ENCODE measurements at regions not wholly inside any gene's neighbourhood (a gene's known extent, or its start where the extent isn't known, plus 50 kb on each side); places are given as distances from the start of the nearest gene placed in this dataset.

DNA sequence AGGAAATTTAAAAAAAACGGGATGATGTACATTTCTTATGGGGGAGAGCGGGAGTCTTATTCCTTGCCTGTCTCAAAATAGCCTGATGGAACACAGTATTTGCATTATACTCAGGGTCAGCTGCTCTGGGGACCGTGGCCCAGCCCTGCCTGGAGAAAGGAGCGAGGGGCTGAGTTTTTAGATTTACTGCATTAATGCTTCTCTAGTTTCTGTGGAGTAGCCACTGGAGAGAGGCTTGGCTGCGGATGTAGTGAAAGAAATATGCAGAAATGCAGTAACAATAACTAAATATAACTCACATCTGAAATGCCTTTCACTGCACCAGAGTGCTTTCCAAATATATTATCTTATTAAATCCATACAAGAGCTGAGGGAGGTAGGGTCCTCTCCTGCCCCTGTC is 87.6 kb upstream of the MAP1LC3B2 start:
- no peak overlapping the region for H3K4me3 ChIP-seq (ENCODE audit: insufficient read depth, low read depth, low read length)
- 89 to 95% methylated on average over 4 to 5 of the region's 5 CpGs for WGBS, 2 experiments

DNA sequence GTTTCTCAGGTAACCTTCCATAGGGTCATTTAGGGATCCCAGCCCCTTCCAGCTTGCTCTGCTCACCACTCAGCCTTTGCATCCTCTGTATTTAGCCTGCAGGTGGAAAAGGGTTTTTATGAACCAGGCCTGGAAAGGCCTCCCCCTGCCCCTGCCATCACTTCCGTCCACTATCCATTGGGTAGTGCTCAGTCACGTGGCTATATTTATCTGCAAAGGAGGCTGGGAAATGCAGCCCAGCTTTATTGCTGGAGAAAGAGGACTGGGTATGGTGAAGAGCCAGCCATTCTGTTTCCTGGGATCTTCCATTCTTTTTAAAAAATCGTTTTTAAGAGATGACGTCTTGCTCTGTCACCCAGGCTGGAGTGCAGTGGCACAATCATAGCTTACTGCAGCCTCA is 87.0 kb upstream of the MAP1LC3B2 start:
- H3K27me3 ChIP-seq (ENCODE audit: control insufficient read depth, insufficient read depth, low read length, poor library complexity, severe bottlenecking): no peaks in the 10 kb centered on the region
- no peak overlapping the region for H3K4me3 ChIP-seq (ENCODE audit: insufficient read depth, low read depth, low read length)
- H3K4me1 ChIP-seq (ENCODE audit: control insufficient read depth, insufficient read depth, low read length): no peaks in the 10 kb centered on the region
- H3K27ac ChIP-seq (ENCODE audit: insufficient read depth, low read depth, low read length, poor library complexity, severe bottlenecking): no peak overlapping the region
- WGBS, 2 experiments: 86 to 92% methylated on average over 4 of the region's 4 CpGs
- H3K9me3 ChIP-seq (ENCODE audit: control insufficient read depth, low read length): peaks cover 1% of the 10 kb centered on the region
- peaks cover 2% of the 10 kb centered on the region for H3K36me3 ChIP-seq (ENCODE audit: control insufficient read depth, insufficient read depth, low read length)

More for the DNA sequence above, 87.6 kb upstream of the MAP1LC3B2 start:
- Histone ChIP-seq H3K4me1 (ENCODE audit: control insufficient read depth, insufficient read depth, low read length) (no peaks in the 10 kb centered on the region), H3K27me3 (ENCODE audit: control insufficient read depth, insufficient read depth, low read length, poor library complexity, severe bottlenecking) (no peaks in the 10 kb centered on the region), H3K27ac (ENCODE audit: insufficient read depth, low read depth, low read length, poor library complexity, severe bottlenecking) (no peak overlapping the region), H3K36me3 (ENCODE audit: control insufficient read depth, insufficient read depth, low read length) (no peaks in the 10 kb centered on the region), H3K9me3 (ENCODE audit: control insufficient read depth, low read length) (no peaks in the 10 kb centered on the region)

DNA sequence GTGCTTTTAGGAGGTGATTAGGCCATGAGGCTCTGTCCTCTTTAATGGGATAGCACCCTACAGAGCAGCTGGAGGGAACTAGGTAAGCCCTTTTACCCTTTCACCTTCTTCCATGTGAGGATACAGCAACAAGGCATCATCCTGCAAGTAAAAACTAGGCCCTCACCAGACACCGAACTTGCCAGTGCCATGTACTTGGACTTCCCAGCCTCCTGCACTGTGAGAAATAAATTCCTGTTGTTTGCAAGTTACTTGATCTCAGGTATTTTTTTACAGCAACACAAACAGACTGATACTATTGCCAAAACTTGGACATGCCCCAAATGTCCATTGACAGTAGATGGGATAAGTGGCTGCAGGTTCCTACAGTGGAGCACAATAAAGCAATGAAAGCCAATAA is 85.8 kb upstream of the MAP1LC3B2 start:
- Histone ChIP-seq H3K36me3 (ENCODE audit: control insufficient read depth, insufficient read depth, low read length) (peaks cover 5% of the 10 kb centered on the region), H3K27ac (ENCODE audit: insufficient read depth, low read depth, low read length, poor library complexity, severe bottlenecking) (no peak overlapping the region), H3K4me1 (ENCODE audit: control insufficient read depth, insufficient read depth, low read length) (no peaks in the 10 kb centered on the region), H3K9me3 (ENCODE audit: control insufficient read depth, low read length) (peaks cover 6% of the 10 kb centered on the region), H3K27me3 (ENCODE audit: control insufficient read depth, insufficient read depth, low read length, poor library complexity, severe bottlenecking) (no peaks in the 10 kb centered on the region), H3K4me3 (ENCODE audit: insufficient read depth, low read depth, low read length) (no peak overlapping the region)
- 88 to 93% methylated on average over 1 of the region's 1 CpG for WGBS, 2 experiments

DNA sequence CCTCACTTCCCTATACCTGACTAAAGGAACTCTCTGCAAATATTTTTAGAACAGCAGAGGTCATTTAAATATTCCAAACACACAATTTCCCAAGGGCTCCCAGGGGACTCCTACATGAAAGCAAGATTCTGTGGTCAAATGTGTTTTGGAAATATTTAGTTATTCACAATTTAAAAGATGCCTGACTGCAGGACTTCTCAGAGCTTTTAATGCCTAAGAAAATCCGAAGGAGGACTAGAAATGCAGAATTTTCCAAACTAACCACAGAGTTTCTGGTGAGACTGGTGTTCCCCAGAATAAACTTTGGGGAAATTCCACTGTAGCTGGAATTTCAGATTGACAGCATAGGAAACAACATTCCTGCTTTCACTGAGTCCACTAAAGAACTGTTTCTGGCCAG is 84.8 kb upstream of the MAP1LC3B2 start:
- Histone ChIP-seq H3K4me1 (ENCODE audit: control insufficient read depth, insufficient read depth, low read length) (no peaks in the 10 kb centered on the region), H3K27me3 (ENCODE audit: control insufficient read depth, insufficient read depth, low read length, poor library complexity, severe bottlenecking) (no peaks in the 10 kb centered on the region), H3K27ac (ENCODE audit: insufficient read depth, low read depth, low read length, poor library complexity, severe bottlenecking) (no peak overlapping the region), H3K9me3 (ENCODE audit: control insufficient read depth, low read length) (peaks cover 6% of the 10 kb centered on the region), H3K36me3 (ENCODE audit: control insufficient read depth, insufficient read depth, low read length) (peaks cover 5% of the 10 kb centered on the region), H3K4me3 (ENCODE audit: insufficient read depth, low read depth, low read length) (no peak overlapping the region)
- 94 to 96% methylated on average over 1 of the region's 1 CpG for WGBS, 2 experiments

DNA sequence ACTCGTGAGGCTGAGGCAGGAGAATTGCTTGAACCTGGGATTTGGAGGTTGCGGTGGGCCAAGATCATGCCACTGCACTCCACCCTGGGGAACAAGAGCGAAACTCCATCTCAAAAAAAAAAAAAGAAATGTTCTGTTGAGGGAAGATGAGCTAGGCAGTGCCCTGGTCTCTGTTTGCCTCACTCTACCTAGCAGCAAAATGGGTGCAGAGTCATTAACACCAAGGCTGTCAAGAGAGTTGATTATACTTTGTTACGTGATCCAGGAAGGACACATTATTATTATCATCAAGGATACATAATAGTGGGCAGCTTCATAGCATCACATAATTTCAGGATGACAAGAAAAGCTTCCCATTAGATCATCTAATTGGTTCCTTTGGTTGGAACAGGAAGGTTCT is 84.3 kb upstream of the MAP1LC3B2 start:
- no peaks in the 10 kb centered on the region for H3K27me3 ChIP-seq (ENCODE audit: control insufficient read depth, insufficient read depth, low read length, poor library complexity, severe bottlenecking)
- no peak overlapping the region for H3K27ac ChIP-seq (ENCODE audit: insufficient read depth, low read depth, low read length, poor library complexity, severe bottlenecking)
- H3K9me3 ChIP-seq (ENCODE audit: control insufficient read depth, low read length): peaks cover 6% of the 10 kb centered on the region
- H3K4me3 ChIP-seq (ENCODE audit: insufficient read depth, low read depth, low read length): no peak overlapping the region
- peaks cover 5% of the 10 kb centered on the region for H3K36me3 ChIP-seq (ENCODE audit: control insufficient read depth, insufficient read depth, low read length)
- H3K4me1 ChIP-seq (ENCODE audit: control insufficient read depth, insufficient read depth, low read length): no peaks in the 10 kb centered on the region
- 94 to 96% methylated on average over 3 to 4 of the region's 4 CpGs for WGBS, 2 experiments

DNA sequence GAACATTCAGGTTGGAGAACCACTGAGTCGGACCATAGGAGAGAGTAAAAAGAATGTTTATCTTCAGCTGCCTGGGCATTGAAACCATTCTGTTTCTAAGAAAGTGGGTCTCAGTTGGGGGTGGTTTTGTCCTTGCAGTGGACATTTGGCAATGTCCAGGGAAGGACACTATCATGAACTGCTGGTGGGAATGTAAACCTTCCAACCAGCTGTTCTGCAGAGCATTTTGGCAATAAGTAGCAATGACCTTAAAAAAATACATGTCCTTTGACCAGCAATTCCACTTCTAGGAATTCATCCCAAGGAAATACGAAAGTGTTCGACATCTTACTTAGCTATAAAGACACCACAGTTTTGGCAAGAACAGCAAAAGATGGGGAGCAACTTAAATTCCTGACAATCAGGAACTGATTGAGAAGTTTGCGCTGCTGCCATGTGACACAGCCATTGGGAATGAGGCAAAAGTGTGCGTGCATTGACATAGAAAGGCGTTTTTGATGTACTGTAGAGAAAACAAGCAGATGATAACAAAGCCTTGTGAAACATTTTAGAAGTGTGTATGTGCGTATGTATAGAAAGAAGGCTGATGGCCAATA is 82.9 kb upstream of the MAP1LC3B2 start:
- Histone ChIP-seq H3K27me3 (ENCODE audit: control insufficient read depth, insufficient read depth, low read length, poor library complexity, severe bottlenecking) (no peaks in the 10 kb centered on the region), H3K9me3 (ENCODE audit: control insufficient read depth, low read length) (peaks cover 6% of the 10 kb centered on the region), H3K36me3 (ENCODE audit: control insufficient read depth, insufficient read depth, low read length) (peaks cover 5% of the 10 kb centered on the region), H3K27ac (ENCODE audit: insufficient read depth, low read depth, low read length, poor library complexity, severe bottlenecking) (no peak overlapping the region), H3K4me3 (ENCODE audit: insufficient read depth, low read depth, low read length) (no peak overlapping the region), H3K4me1 (ENCODE audit: control insufficient read depth, insufficient read depth, low read length) (no peaks in the 10 kb centered on the region)
- WGBS, 2 experiments: 93% methylated on average over 7 of the region's 7 CpGs

DNA sequence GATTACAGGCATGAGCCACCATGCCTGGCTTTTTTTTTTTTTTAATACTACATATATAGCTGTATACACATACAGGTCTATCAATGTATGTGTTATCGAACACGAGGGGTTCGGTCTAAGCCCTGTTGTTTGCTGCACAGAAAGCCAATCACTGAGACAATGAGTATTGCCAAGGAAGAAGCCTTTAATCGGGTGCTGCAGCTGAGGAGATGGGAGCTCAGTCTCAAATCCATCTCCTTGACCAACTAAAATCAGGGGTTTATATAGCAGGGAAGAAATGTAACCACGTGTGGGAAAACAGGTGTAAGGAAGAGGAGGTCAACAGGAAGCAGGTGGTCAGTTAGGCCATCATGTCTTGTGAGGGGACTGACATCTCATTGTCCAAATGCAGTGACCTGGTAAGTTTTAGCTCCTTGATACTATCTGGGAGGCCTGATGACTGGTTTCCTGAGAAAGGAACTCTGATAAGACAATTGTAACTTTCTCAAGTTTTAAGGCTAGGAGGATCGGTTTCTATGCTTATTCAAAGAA is 80.9 kb upstream of the MAP1LC3B2 start:
- Histone ChIP-seq H3K27ac (ENCODE audit: insufficient read depth, low read depth, low read length, poor library complexity, severe bottlenecking) (no peak overlapping the region), H3K4me1 (ENCODE audit: control insufficient read depth, insufficient read depth, low read length) (no peaks in the 10 kb centered on the region), H3K9me3 (ENCODE audit: control insufficient read depth, low read length) (peaks cover 6% of the 10 kb centered on the region), H3K36me3 (ENCODE audit: control insufficient read depth, insufficient read depth, low read length) (peaks cover 5% of the 10 kb centered on the region), H3K4me3 (ENCODE audit: insufficient read depth, low read depth, low read length) (no peak overlapping the region), H3K27me3 (ENCODE audit: control insufficient read depth, insufficient read depth, low read length, poor library complexity, severe bottlenecking) (no peaks in the 10 kb centered on the region)
- 83 to 85% methylated on average over 6 of the region's 6 CpGs for WGBS, 2 experiments

DNA sequence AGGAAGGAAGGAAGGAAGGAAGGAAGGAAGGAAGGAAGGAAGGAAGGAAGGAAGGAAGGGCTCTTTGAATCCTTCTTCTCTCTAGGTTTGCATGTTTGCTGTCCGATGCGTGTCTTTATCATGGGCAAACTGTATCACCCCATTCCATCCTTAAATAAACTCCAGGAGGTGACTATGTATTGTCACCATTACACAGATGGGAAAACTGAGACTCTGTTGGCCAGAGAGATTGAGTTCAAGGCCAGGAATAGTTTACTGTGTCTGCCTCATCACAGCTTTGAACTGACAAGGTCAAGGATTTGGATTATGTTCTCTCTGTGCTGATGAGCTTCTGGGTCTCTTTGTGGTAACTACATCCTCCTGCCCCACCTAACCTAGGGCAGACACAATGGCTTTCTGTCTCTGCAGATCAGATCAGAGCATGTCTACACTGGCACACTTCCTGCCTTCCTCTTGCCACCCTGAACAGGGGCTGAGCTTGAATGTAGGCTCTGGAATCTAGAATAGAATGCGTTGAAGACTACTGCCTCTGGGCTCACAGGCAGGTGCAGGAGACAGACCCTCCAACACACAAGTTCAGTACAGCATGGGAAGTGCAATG is 78.9 kb upstream of the MAP1LC3B2 start:
- Histone ChIP-seq H3K4me3 (ENCODE audit: insufficient read depth, low read depth, low read length) (no peak overlapping the region), H3K27ac (ENCODE audit: insufficient read depth, low read depth, low read length, poor library complexity, severe bottlenecking) (no peak overlapping the region), H3K9me3 (ENCODE audit: control insufficient read depth, low read length) (peaks cover 6% of the 10 kb centered on the region), H3K27me3 (ENCODE audit: control insufficient read depth, insufficient read depth, low read length, poor library complexity, severe bottlenecking) (no peaks in the 10 kb centered on the region), H3K36me3 (ENCODE audit: control insufficient read depth, insufficient read depth, low read length) (peaks cover 5% of the 10 kb centered on the region), H3K4me1 (ENCODE audit: control insufficient read depth, insufficient read depth, low read length) (no peaks in the 10 kb centered on the region)
- 79 to 92% methylated on average over 3 of the region's 3 CpGs for WGBS, 2 experiments

DNA sequence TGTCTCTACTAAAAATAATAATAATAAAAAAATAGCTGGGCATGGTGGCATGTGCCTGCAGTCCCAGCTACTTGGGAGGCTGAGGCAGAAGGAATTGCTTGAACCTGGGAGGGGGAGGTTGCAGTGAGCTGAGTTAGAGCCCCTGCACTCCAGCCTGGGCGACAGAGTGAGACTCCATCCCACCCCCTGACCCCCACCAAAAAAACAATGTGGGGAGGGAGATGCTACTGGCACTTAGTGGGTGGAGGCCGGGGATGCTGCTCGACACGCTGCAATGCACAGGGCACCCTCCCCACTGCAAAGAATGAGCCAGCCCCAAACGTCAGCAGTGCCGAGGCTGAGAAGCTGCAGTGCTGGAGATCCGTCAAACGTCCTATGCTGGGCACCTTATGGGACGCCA is 77.5 kb upstream of the MAP1LC3B2 start:
- Histone ChIP-seq H3K36me3 (ENCODE audit: control insufficient read depth, insufficient read depth, low read length) (peaks cover 5% of the 10 kb centered on the region), H3K4me1 (ENCODE audit: control insufficient read depth, insufficient read depth, low read length) (no peaks in the 10 kb centered on the region), H3K27ac (ENCODE audit: insufficient read depth, low read depth, low read length, poor library complexity, severe bottlenecking) (no peak overlapping the region), H3K9me3 (ENCODE audit: control insufficient read depth, low read length) (peaks cover 6% of the 10 kb centered on the region), H3K27me3 (ENCODE audit: control insufficient read depth, insufficient read depth, low read length, poor library complexity, severe bottlenecking) (no peaks in the 10 kb centered on the region), H3K4me3 (ENCODE audit: insufficient read depth, low read depth, low read length) (no peak overlapping the region)
- WGBS, 2 experiments: 92% methylated on average over 9 of the region's 9 CpGs

DNA sequence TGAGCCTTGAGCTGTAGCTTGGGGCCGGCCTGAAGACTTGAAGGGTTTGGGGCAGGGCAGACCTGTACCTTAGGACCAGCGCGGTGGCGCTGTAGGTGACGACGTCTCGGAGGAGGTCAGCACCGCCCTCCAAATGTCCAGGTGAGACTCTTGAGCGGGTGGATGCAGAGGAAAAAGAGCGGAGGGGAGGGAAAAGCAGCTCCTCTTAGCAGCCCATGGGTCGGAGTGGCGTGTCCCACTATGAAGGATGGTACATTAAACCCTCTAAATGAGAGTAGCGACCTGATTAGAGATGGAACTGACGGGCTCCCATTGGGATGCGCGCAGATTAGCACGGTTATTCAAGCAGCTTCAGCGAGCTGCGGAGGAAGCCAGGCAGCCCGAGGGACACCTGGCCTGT is 77.0 kb upstream of the MAP1LC3B2 start:
- no peak overlapping the region for H3K4me3 ChIP-seq (ENCODE audit: insufficient read depth, low read depth, low read length)
- no peaks in the 10 kb centered on the region for H3K4me1 ChIP-seq (ENCODE audit: control insufficient read depth, insufficient read depth, low read length)
- 92 to 93% methylated on average over 20 of the region's 20 CpGs for WGBS, 2 experiments
- H3K9me3 ChIP-seq (ENCODE audit: control insufficient read depth, low read length): peaks cover 5% of the 10 kb centered on the region
- no peak overlapping the region for H3K27ac ChIP-seq (ENCODE audit: insufficient read depth, low read depth, low read length, poor library complexity, severe bottlenecking)
- H3K36me3 ChIP-seq (ENCODE audit: control insufficient read depth, insufficient read depth, low read length): peaks cover 4% of the 10 kb centered on the region
- H3K27me3 ChIP-seq (ENCODE audit: control insufficient read depth, insufficient read depth, low read length, poor library complexity, severe bottlenecking): no peaks in the 10 kb centered on the region
